CD4-positive, alpha-beta T cell treated with Interleukin-17A for 1 hour (primary cell): ENCODE measurements at regions not wholly inside any gene's neighbourhood (a gene's known extent, or its start where the extent isn't known, plus 50 kb on each side); places are given as distances from the start of the nearest gene placed in this dataset.

Experiments
- DNase-seq: peaks from one replicate; pipeline ENCODE4 v3.0.0-alpha.2; 2020

GRCh38 chr3:72485641-72486040 is 362.6 kb downstream of the SHQ1 start:
- DNase-seq = no peak

- DNase-seq = no peak
Observed at GRCh38 chr3:72483554-72484104, 364.6 kb downstream of the SHQ1 start.

GRCh38 chr3:72482589-72483321 is 365.5 kb downstream of the SHQ1 start:
- peak; percentile 67 for DNase-seq

- no peak for DNase-seq
Observed at GRCh38 chr3:72481542-72481941, 366.7 kb downstream of the SHQ1 start.

GRCh38 chr3:72480366-72480765 is 367.9 kb downstream of the SHQ1 start:
- no peak for DNase-seq

GRCh38 chr3:72479651-72480215 is 368.5 kb downstream of the SHQ1 start:
- no peak for DNase-seq

GRCh38 chr3:72476139-72476483 is 372.1 kb downstream of the SHQ1 start:
- DNase-seq = no peak

- no peak for DNase-seq
Observed at GRCh38 chr3:72475258-72476138, 372.7 kb downstream of the SHQ1 start.

GRCh38 chr3:72474775-72475174 is 373.5 kb downstream of the SHQ1 start:
- DNase-seq = no peak

- no peak for DNase-seq
Observed at GRCh38 chr3:72473156-72473555, 375.1 kb downstream of the SHQ1 start.

GRCh38 chr3:72470904-72471417 is 377.3 kb downstream of the SHQ1 start:
- DNase-seq = no peak

GRCh38 chr3:72465853-72466252 is 382.4 kb downstream of the SHQ1 start:
- DNase-seq = no peak

GRCh38 chr3:72463083-72463482 is 385.2 kb downstream of the SHQ1 start:
- no peak for DNase-seq

GRCh38 chr3:72462595-72463011 is 385.6 kb downstream of the SHQ1 start:
- no peak for DNase-seq

- DNase-seq = no peak
Observed at GRCh38 chr3:72461787-72462186, 386.5 kb downstream of the SHQ1 start.

- no peak for DNase-seq
Observed at GRCh38 chr3:72460205-72461174, 387.8 kb downstream of the SHQ1 start.

- DNase-seq = no peak
Observed at GRCh38 chr3:72459588-72459987, 388.7 kb downstream of the SHQ1 start.

- DNase-seq = no peak
Observed at GRCh38 chr3:72458375-72458774, 389.9 kb downstream of the SHQ1 start.

- DNase-seq = no peak
Observed at GRCh38 chr3:72454441-72454840, 393.8 kb downstream of the SHQ1 start.

GRCh38 chr3:72453706-72454105 is 394.5 kb downstream of the SHQ1 start:
- no peak for DNase-seq

GRCh38 chr3:72452745-72453144 is 395.5 kb downstream of the SHQ1 start:
- DNase-seq = no peak

- DNase-seq = no peak
Observed at GRCh38 chr3:72451841-72452240, 396.4 kb downstream of the SHQ1 start.
